IPS-20b (cell line): ENCODE measurements at regions not wholly inside any gene's neighbourhood (a gene's known extent, or its start where the extent isn't known, plus 50 kb on each side); places are given as distances from the start of the nearest gene placed in this dataset.

Experiments
- H3K27ac ChIP-seq: one replicate; pipeline ENCODE4 v1.5.1; 2013; ENCODE audit warnings: low read length
- H3K27me3 ChIP-seq: 2 replicates; pipeline ENCODE4 v1.6.1; 2013; ENCODE audit warnings: mild to moderate bottlenecking, low read length, inconsistent platforms; ENCODE audit not compliant: insufficient read depth
- H3K36me3 ChIP-seq: 2 replicates; pipeline ENCODE4 v1.6.1; 2013; ENCODE audit warnings: low read depth, mild to moderate bottlenecking, inconsistent platforms, low read length, moderate library complexity; ENCODE audit not compliant: insufficient read depth
- H3K4me1 ChIP-seq: 2 replicates; pipeline ENCODE4 v1.6.1; 2013; ENCODE audit warnings: mild to moderate bottlenecking, control low read depth, inconsistent platforms, low read length, moderate library complexity; ENCODE audit not compliant: insufficient read depth
- H3K4me3 ChIP-seq: 2 replicates; pipeline ENCODE4 v1.5.1; 2013; ENCODE audit warnings: mild to moderate bottlenecking, low read length, inconsistent platforms
- H3K9ac ChIP-seq: 2 replicates; pipeline ENCODE4 v1.6.1; 2013; ENCODE audit warnings: low read depth, mild to moderate bottlenecking, inconsistent platforms, low read length, moderate library complexity
- H3K9me3 ChIP-seq: 2 replicates; pipeline ENCODE4 v1.6.1; 2013; ENCODE audit warnings: mild to moderate bottlenecking, low read depth, low read length, inconsistent platforms; ENCODE audit not compliant: insufficient read depth

GRCh38 chr5:125408448-125409233 lies 662.2 kb upstream of the ZNF608 start:
- no peaks in the 10 kb centered on the region for H3K36me3 ChIP-seq
- H3K27me3 ChIP-seq: no peaks in the 10 kb centered on the region
- peaks cover 52% of the 10 kb centered on the region for H3K4me1 ChIP-seq
- no peak overlapping the region for H3K27ac ChIP-seq
- H3K9ac ChIP-seq: no peak overlapping the region
- H3K4me3 ChIP-seq: no peak overlapping the region
- H3K9me3 ChIP-seq: no peaks in the 10 kb centered on the region

- Histone ChIP-seq H3K27ac (no peak overlapping the region), H3K27me3 (no peaks in the 10 kb centered on the region), H3K9me3 (no peaks in the 10 kb centered on the region), H3K4me3 (0 out of 2 replicates have a peak overlapping the region, but pooled peaks have one; percentile 5), H3K36me3 (no peaks in the 10 kb centered on the region), H3K4me1 (peaks cover 59% of the 10 kb centered on the region), H3K9ac (no peak overlapping the region; the same call in 1 of the 2 replicates)
These were observed 662.9 kb upstream of the ZNF608 start for GRCh38 chr5:125409234-125409860.

- Histone ChIP-seq H3K27me3 (no peaks in the 10 kb centered on the region), H3K4me3 (0 out of 2 replicates have a peak overlapping the region, but pooled peaks have one; percentile 5), H3K9me3 (no peaks in the 10 kb centered on the region), H3K36me3 (no peaks in the 10 kb centered on the region), H3K9ac (peak overlapping the region; percentile 45; the same call in 1 of the 2 replicates), H3K27ac (no peak overlapping the region), H3K4me1 (peaks cover 60% of the 10 kb centered on the region)
These were observed 663.6 kb upstream of the ZNF608 start for GRCh38 chr5:125409861-125410536.

GRCh38 chr5:125410537-125411070 lies 664.2 kb upstream of the ZNF608 start:
- H3K4me1 ChIP-seq: peaks cover 60% of the 10 kb centered on the region
- peak overlapping the region; percentile 22; the same call in 1 of the 2 replicates for H3K4me3 ChIP-seq
- H3K9ac ChIP-seq: peak overlapping the region; percentile 45; the same call in 1 of the 2 replicates
- H3K9me3 ChIP-seq: no peaks in the 10 kb centered on the region
- H3K27ac ChIP-seq: no peak overlapping the region
- no peaks in the 10 kb centered on the region for H3K36me3 ChIP-seq
- H3K27me3 ChIP-seq: no peaks in the 10 kb centered on the region

- peak overlapping the region; percentile 45; the same call in 1 of the 2 replicates for H3K9ac ChIP-seq
- H3K27ac ChIP-seq: no peak overlapping the region
- H3K4me3 ChIP-seq: peak overlapping the region; percentile 22; the same call in 1 of the 2 replicates
- peaks cover 60% of the 10 kb centered on the region for H3K4me1 ChIP-seq
- no peaks in the 10 kb centered on the region for H3K27me3 ChIP-seq
- H3K36me3 ChIP-seq: no peaks in the 10 kb centered on the region
- H3K9me3 ChIP-seq: no peaks in the 10 kb centered on the region
These were observed 664.8 kb upstream of the ZNF608 start for GRCh38 chr5:125411071-125411743.

GRCh38 chr5:125411744-125412560 lies 665.5 kb upstream of the ZNF608 start:
- peaks cover 60% of the 10 kb centered on the region for H3K4me1 ChIP-seq
- peak overlapping the region; percentile 22; the same call in 1 of the 2 replicates for H3K4me3 ChIP-seq
- H3K27ac ChIP-seq: no peak overlapping the region
- no peaks in the 10 kb centered on the region for H3K27me3 ChIP-seq
- peak overlapping the region; percentile 45; the same call in 1 of the 2 replicates for H3K9ac ChIP-seq
- H3K9me3 ChIP-seq: no peaks in the 10 kb centered on the region
- no peaks in the 10 kb centered on the region for H3K36me3 ChIP-seq

GRCh38 chr5:125412561-125413495 lies 666.4 kb upstream of the ZNF608 start:
- no peaks in the 10 kb centered on the region for H3K36me3 ChIP-seq
- no peaks in the 10 kb centered on the region for H3K9me3 ChIP-seq
- H3K9ac ChIP-seq: peak overlapping the region; percentile 45; the same call in 1 of the 2 replicates
- H3K27ac ChIP-seq: no peak overlapping the region
- peaks cover 60% of the 10 kb centered on the region for H3K4me1 ChIP-seq
- H3K27me3 ChIP-seq: no peaks in the 10 kb centered on the region
- H3K4me3 ChIP-seq: peak overlapping the region; percentile 23; the same call in 1 of the 2 replicates

- peaks cover 55% of the 10 kb centered on the region for H3K4me1 ChIP-seq
- no peak overlapping the region for H3K27ac ChIP-seq
- peak overlapping the region; percentile 10; the same call in 1 of the 2 replicates for H3K9ac ChIP-seq
These were observed 667.2 kb upstream of the ZNF608 start for GRCh38 chr5:125413496-125414274.

GRCh38 chr5:125415126-125415525 lies 668.7 kb upstream of the ZNF608 start:
- Histone ChIP-seq H3K4me3 (no peak overlapping the region), H3K4me1 (peaks cover 41% of the 10 kb centered on the region), H3K27ac (no peak overlapping the region)

More at GRCh38 chr5:125413496-125414274, 667.2 kb upstream of the ZNF608 start:
- H3K9me3 ChIP-seq: no peaks in the 10 kb centered on the region
- H3K27me3 ChIP-seq: no peaks in the 10 kb centered on the region
- no peak overlapping the region for H3K4me3 ChIP-seq
- H3K36me3 ChIP-seq: no peaks in the 10 kb centered on the region

More at GRCh38 chr5:125415126-125415525, 668.7 kb upstream of the ZNF608 start:
- H3K36me3 ChIP-seq: no peaks in the 10 kb centered on the region
- no peak overlapping the region for H3K9ac ChIP-seq
- H3K27me3 ChIP-seq: no peaks in the 10 kb centered on the region
- H3K9me3 ChIP-seq: no peaks in the 10 kb centered on the region
